NCI-H226 (cell line): ENCODE measurements at regions not wholly inside any gene's neighbourhood (a gene's known extent, or its start where the extent isn't known, plus 50 kb on each side); places are given as distances from the start of the nearest gene placed in this dataset.
"Not testable (repeated sequence)": the region's sequence is repeated elsewhere in the genome, so short reads cannot be mapped to it uniquely, and the experiment has no call there.

Source experiments
- DNase-seq: peaks from one replicate; pipeline ENCODE4 v3.0.0-alpha.2; 2015

DNA sequence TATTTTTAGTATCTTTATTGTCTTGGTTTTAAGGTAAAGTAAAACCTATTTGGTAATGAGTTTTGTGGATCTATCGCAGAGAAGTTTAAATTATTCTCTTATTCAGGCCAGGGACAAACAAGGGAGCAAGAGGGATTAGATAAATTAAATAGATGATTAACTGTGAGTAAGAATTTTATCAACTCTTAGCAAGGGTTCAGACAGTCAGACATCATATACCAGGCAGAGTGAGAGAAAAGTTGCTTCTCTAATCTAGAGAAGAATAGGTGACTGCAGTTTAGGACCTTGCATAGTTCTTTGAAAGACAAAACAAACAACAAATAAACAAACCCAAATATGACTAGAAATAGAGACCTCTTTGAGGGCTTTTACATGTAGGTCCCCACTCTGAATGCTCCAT is 840.2 kb upstream of the GOT2 start:
- DNase-seq, result no peak

DNA sequence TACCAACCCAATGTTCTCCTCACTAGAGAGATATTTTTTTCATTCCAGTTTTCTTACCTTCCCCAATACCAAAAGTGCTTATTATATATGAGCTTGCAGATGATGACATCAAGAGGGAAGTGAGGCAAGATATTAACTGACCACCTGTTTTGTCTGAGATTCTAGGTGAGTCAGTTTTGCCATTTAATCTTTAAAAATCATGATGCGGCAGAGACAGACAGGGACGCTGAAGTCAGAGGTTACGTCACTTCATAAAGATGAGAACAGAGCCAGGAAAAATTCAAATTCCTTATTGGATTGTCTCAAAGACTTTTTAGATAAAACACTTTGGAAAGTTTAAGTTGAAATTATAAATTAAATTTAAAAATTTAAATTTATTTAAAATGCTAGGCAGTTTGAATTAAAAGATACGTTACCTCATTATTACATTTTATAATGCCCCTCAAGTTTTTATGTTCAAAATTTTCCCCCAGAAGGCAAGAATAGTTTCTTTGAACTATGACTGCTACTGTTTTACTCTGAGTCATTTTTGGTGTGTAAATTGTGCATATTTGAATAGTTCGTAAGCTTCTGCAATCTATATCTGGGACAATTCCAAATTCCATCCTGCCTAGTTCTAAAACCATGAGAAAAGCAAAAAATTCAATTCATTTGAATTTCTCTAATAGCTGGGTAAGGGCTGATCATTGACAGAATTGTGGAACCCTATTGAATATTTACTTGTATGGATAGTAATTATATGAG is 839.6 kb upstream of the GOT2 start:
- DNase-seq, result peak; percentile 7

DNA sequence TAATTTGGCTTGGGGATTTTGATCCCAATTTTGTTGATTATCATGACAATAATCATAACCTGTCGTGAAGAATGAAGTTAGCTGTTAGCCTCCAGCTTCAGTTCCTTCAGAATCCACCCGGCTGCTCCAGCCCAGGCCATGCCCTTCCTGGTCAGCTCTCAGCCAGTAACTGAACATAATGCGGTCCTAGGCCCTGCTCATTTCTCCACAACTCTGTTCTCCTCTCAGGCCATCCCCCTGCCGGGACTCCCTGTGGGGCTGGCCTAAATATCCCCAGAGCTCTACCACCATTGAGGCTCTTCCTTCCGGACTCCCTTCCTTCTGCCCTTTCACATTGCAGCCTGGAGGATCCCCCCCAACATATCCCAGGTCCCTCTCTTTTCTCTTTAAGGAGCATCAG is 833.4 kb upstream of the GOT2 start:
- no peak for DNase-seq

DNA sequence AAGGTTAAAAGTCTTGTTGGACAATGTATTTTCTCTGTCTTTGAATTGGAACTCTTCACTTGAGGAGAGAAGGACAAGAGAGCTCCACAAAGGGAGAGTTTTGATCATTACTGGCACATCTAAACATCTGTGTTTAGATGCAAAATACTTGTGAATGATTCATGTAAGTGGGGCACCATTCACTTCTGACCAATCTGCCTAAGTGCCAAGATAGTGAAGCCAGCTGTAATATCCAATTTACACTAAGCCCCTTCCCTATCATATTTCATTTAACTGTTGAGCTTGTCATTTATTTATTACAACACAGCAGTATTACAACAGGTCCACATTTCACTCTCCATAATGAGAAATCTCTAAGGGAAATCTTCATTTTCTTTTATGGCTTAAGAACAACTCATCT is 832.3 kb upstream of the GOT2 start:
- DNase-seq, result no peak

DNA sequence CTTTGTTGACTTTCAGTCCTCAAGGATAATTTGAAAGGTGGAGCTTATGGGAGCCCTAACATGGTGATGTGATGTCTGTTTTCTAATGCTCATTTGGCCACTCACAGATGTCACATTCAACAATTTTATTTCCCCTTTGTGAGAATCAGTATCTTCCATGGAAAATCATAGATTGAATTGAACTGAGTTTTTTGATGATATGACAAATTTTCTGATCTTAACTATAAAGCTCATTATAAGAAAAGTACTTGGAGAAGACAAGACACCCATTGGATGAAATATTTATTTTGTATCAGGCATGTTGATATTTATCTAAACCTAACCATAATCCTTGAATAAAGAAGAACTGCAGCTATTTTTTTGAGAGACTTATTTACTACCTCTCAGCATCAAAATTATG is 824.6 kb upstream of the GOT2 start:
- no peak for DNase-seq

DNA sequence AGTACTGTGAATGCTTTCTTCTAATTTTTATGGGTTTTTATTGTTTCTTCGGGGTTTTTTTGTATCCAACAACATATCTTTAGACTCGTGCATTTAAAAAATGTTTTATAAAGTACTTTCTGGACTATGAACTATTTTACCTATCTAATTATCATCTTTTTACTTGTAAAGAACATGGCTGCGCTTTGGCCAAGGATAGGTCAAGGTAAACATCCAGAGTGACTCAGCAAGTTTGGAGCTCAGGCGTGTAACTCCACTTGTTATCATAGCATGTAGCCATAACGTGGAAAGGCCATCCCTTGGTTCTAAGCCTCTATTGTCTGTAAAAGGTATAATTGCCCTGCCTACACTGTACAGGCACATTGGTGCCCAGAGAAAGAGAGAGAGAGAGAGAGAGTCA is 818.0 kb upstream of the GOT2 start:
- no peak for DNase-seq

DNA sequence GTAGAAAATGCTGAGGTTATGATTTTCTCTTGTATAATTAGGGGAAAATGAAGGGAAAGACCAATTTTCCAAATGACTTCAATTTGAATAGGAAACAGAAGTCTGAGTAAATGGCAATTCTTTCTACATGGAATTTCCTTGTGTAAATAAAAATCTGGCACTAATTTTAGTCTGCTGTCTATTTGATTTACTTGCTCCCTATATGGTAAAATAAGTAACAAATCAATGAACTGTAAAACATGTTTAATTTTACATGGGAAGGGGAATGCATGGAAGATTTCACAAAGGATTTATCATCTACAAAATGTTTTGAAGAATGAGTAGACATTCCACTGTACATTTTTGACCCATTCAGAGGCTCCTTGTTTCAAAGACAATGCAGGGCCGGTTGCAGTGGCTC is 811.6 kb upstream of the GOT2 start:
- no peak for DNase-seq

DNA sequence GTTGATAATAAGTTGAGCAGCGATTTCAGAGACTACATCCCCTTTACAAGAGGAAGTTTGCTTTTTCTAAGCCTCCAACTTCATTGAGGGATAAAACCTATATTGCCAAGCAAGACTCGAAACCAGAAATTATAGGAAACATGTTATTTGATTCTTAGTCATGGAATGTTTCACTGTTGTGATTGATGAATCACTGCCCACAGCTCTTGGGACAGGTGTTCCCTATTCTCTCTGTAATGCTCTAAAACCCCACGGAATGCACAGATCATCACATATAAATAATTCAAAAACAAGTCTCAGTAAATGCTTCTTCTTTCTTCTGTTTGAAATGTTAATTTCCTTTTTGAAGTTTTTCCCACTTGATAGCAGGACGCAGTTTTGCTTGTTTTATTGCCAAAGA is 809.5 kb upstream of the GOT2 start:
- no peak for DNase-seq

DNA sequence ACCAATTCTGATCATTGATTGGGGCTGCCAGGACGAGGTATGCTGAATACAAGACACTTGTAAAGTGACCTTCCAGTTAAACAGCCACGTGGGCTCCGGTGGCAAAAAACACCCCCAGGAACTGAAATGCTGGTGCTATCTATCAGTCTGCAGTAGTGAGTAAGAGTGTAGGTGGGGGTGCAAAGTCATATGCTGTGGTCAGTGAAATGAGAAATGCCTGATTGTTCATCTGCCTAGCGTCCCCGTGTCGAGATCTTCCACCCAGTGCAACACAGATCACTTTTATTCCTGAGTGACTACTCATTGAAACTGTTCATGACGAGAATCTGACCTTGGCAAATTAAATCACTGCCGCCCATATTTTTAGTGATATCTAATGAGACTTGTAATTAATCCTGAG is 806.5 kb upstream of the GOT2 start:
- no peak for DNase-seq

DNA sequence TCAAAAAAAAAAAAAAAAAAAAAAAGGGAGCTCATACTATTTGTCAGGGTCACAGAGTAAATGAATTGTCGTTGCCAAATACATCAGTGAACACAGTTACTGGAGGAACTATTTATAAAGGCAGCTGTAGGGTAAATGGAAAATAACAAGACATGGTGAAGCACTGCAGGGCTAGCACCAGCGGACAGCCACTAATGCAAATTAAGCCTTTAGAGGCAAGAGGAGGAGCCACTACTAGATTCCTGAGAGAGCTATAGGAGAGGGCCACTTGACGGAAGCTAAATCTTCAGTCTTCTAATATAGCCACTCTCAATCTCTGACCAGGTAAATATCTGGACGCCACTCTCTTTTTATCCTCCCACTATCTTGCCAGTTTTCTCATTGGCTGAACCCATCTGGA is 801.2 kb upstream of the GOT2 start:
- no peak for DNase-seq

DNA sequence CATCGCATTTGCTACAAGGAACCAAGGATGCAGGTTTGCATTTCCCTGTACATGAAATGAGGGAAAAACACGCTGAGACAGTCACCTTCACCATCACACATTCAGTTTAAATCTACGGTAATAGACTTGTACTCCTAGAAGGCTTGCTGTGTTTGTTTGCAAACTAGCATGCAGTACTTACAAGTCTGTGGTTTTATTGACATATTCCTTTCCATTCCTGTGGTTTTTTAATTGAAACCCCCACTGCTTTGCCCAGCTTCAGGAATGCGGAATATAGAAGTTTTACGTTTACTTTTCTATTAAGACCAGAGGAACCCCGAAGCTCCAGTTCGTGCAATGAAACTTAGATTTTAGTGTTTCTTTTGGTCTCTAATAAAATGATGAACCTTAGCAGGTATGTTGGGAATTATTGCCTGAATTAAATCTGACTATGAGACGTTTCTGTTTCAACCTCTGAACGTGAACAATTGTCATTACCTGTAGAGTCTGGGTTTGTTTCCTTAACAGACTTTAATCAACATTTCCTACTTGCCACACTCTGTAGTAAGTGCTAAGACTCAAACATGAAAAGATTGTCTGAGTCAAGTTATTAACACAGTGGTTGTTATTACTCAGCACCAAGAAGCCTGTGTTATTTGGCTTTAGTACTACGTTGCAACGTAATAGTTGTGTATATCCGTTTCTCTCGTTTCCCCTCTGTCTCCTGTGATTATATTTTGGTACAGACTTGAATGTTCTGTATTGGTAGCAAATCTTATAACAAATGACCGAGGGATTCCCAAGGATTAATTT is 793.3 kb upstream of the GOT2 start:
- no peak for DNase-seq

DNA sequence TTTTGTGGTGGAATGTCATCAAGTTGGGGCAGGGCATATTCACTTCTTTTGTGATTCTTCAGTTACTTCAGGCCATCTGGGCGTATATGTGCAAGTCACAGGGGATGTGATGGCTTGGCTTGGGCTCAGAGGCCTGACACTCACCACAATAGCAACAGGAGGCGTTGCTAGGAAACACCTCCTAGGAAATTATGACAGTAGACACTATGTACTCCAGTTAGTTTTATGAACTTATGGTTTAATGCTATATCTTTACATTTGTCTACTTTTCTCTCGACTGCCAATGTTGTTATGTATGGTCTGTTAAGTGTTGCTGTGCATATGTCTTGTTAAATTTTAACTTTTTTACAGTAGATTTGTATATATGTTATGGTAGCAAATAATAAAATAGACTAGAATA is 788.7 kb upstream of the GOT2 start:
- DNase-seq, result no peak

DNA sequence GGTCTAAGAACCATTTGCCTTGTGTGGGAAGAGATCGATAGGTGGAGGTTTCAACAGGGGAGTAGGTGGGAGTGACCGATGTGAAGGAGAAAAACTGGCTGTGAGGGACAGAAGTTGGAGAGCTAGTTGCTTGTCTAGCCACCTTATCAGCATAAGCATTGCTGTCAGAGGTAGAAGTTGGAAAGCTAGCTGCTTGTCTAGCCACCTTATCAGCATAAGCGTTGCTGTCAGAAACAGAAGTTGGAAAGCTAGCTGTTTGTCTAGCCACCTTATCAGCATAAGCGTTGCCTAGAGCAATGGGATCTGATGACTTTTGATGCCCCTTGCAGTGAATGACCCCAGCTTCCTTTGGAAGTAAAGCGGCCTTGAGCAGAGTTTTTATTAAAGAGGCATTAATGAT is 784.6 kb upstream of the GOT2 start:
- DNase-seq, result not testable (repeated sequence)

DNA sequence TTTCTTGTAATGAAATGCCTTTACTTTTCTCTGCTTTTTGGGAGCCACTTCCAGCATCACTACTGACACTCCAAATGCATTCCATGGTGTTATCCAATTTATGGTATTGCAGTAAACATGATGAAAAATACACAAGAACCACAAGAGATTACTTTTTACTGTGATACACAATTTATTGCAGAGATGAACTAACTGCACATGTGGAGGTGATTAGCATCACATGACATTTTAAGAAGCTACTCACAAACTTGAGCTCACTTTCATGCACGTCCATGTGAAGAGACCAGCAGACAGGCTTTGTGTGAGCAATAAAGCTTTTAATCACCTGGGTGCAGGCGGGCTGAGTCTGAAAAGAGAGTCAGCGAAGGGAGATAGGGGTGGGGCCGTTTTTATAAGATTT is 780.5 kb upstream of the GOT2 start:
- no peak for DNase-seq

DNA sequence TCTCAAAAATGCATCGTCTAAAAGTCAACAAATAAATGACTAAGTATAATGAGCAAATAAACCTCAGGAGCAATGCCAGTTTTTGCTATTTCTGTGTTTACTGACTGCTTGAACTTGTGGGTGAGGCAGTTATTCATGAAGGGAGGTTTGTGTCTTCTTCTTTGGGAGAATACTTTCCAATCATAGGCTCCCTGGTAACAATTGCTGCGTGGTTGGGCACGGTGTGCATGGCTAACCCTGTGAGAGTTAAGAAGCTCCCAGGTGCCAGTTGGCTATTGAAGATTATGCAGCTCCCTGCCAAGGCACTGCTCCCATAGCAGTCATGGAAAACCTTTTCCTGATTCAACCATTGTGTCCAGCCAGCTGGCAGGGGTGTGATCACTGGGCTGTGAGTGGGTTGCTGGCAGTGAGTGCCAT is 775.9 kb upstream of the GOT2 start:
- no peak for DNase-seq

DNA sequence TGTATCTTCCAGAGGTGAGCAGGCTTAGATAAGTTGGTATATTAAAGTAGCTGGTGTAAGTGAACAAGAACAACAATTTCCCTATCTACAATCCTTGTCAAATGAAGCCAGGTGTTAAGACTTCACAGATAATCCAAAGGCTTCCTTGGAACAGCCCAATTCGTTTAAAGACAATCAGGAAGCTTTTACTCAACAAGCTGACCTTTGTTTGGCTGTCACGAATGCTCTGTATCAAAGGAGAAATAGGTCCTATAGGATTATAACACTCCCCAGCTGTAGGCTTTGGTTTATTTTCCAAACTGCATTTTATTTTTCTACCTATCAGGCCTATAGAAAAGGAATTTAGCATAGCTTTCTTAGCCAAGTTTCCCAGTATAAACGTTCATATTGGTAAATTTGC is 766.5 kb upstream of the GOT2 start:
- DNase-seq, result no peak

DNA sequence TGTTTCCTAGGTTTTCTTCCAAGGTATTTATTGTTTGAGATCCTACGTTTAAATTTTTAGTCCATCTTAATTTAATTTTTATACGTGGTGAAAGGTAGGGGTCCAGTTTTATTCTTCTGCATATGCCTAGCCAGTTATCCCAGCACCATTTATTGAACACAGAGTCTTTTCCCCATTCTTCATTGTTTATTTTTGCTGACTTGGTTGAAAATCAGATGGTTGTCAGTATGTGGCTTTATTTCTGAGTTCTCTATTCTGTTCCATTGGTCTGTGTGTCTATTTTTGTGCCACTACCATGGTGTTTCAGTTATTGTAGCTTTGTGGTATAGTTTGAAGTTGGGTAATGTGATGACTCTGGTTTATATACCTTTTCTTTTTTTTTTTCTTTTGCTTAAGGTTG is 753.0 kb upstream of the GOT2 start:
- DNase-seq, result no peak

DNA sequence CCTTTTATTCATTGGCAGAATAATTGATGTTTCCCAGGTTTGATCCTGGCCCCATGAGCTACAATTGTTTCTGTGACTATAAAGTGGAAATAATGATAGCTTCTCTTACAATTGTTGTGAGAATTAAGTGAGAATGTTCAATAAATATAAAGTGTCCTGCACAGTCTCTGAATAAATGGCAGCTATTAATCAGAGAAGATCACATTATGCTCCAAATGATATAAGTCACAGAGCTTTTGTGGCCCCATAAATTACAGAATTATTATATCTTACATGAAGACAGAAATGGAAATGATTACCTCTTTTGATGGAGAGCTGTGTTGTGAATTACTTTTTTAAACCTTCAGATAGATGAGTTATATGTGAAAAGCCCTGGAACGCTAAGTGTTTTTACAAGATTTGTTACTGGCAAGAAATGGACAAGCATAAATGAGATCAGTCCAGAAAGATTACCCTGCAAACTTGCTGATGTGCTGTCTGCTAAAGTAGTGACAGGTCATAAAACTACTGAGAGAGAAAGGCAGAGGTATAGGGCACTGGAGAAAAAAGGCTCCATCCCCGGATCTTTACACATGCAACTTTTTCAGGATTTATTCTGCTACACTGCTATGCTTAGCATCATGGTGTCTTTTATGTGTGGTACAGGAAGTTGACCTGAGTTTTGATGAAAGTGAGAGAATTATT is 750.9 kb upstream of the GOT2 start:
- no peak for DNase-seq

DNA sequence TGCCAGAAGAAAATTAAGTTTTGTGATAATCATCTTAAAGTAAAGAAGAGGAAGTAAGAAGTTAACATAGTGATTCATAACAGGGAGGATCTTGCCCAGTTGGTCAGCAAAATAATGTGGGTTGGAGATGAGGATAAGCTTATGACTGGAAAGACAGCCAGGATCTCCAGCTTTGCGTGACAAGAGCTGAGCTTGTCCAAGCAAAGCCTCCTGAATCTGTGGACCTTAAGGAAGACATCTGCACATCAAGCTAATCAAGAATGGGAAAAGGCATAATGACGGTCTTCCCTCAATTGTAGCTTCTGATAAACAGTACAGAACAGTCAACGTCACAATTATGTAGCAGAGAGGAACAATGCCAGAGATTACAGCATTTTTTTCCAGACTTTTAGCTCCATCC is 744.7 kb upstream of the GOT2 start:
- no peak for DNase-seq

DNA sequence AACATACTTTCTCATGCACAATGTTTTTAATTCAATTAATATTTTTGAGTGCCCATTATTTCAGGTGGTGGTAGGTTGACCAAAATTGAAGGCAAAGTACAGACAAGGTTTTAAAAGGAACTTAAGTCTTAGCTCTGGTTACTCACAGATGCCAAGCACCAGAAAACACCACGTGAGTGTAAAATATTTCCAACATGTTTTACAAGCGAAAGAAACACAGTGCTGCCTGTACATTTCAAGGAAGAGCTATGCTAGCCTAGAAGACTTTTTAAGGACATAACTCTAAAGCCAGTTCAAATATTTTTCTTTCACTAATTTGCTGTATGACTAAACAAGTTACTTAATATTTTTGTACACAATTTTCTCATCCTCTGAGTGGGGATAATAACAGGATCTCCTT is 736.4 kb upstream of the GOT2 start:
- no peak for DNase-seq

DNA sequence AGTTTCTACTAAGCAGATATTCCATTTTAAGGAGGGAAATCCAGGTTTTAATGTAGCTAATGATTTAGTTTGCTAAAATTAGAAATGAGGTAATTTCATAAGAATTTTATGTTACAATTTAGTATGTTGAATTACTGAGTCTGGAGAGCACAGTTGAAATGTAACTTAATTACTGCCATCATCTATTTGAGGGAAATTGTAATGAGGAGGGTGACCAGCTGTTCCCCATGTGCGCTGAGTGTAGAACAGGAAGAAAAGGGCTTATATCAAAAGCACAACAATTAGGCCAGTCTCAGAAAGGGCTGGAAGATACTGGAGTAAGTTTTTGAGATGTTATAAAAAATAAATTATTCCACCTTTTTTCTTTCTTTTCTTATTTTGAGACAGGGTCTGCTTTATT is 735.1 kb upstream of the GOT2 start:
- DNase-seq, result no peak

DNA sequence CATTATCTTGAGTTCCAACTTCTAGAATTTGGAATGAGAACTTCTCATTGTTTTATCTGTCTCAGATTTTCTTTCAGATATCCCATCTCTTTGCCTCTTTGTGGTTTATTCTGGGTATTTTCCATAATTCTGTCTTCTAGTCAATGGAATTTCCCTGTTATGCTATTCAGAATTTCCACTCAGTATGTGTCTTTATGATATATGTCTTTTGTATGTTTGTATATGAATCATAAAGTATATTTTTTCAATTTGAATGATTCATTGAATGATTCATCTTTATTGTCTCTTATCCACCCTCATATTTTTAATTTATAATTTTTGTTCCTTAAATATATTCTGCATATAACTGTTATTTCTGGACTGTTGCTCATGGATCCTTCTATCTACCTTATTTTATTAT is 729.7 kb upstream of the GOT2 start:
- DNase-seq, result no peak

DNA sequence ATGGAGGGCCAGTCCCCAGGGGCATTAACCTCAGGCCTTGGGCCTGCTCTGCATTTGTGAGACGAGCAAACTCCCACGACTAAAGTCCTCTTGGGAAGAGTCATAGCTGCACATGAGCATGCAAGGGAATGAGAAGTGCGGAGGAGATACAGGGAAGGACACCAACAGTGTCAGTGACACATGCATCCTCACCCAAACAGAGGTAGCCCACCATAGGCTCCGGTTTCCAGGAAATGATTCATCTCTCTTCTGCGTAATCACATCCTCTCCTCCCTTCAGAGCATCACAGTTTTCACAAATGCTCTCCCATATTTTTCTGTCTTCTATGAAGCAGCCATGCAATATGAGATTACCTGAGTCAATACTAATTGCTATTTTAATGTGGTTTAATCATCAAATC is 725.7 kb upstream of the GOT2 start:
- DNase-seq, result no peak

DNA sequence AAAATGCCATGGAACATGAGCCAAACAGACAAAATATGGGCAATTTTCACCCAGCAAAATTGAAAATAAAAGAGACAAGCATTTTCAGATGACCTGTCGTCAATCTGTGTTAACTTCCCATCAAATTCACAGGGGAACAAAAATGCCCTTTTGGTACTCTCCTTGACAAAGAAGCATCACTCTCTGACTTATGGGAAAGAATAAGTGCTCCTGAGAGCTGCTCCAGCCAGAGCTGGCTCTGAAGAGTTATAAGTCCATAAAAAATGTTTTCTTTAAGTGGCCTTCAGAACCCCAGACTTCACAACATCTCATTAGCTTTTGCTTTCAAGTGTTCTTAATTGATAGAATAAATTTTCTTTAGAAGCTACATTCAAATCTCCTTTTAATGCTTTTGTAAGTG is 721.4 kb upstream of the GOT2 start:
- DNase-seq, result no peak
